Hepatocyte (in vitro differentiated cells): ENCODE measurements at regions not wholly inside any gene's neighbourhood (a gene's known extent, or its start where the extent isn't known, plus 50 kb on each side); places are given as distances from the start of the nearest gene placed in this dataset.

Experiments
- DNase-seq: peaks from one replicate; pipeline ENCODE4 v3.0.0-alpha.2; 2016; ENCODE audit warnings: low spot score
- H2AFZ ChIP-seq: fragments of 200-600 bp; sonication (generic); 2 replicates; pipeline ENCODE4 v1.6.0; 2016; ENCODE audit warnings: antibody characterized with exemption, mild to moderate bottlenecking
- H3K27ac ChIP-seq: fragments of 200-600 bp; sonication (generic); 2 replicates; pipeline ENCODE4 v1.5.1; 2016; ENCODE audit warnings: mild to moderate bottlenecking
- H3K27me3 ChIP-seq: fragments of 200-600 bp; sonication (generic); 2 replicates; pipeline ENCODE4 v1.6.1; 2016
- H3K36me3 ChIP-seq: fragments of 200-600 bp; sonication (generic); replicated peaks from 2 replicates; pipeline ENCODE4 v1.5.1; 2016; ENCODE audit warnings: low read depth; ENCODE audit not compliant: insufficient read depth
- H3K4me1 ChIP-seq: fragments of 200-600 bp; sonication (generic); 2 replicates; pipeline ENCODE4 v1.5.1; 2016; ENCODE audit warnings: mild to moderate bottlenecking, moderate library complexity; ENCODE audit not compliant: insufficient read depth
- H3K4me2 ChIP-seq: fragments of 200-600 bp; sonication (generic); 2 replicates; pipeline ENCODE4 v1.6.0; 2016
- H3K4me3 ChIP-seq: fragments of 200-600 bp; sonication (generic); 2 replicates; pipeline ENCODE4 v1.5.1; 2016; ENCODE audit warnings: mild to moderate bottlenecking
- H3K79me2 ChIP-seq: fragments of 200-600 bp; sonication (generic); 2 replicates; pipeline ENCODE4 v1.6.0; 2017; ENCODE audit warnings: mild to moderate bottlenecking
- H3K9me2 ChIP-seq: fragments of 200-600 bp; sonication (generic); replicated peaks from 2 replicates; pipeline ENCODE4 v1.6.0; 2017; ENCODE audit warnings: mild to moderate bottlenecking; ENCODE audit not compliant: insufficient read depth
- H3K9me3 ChIP-seq: fragments of 200-600 bp; sonication (generic); 2 replicates; pipeline ENCODE4 v1.5.1; 2016; ENCODE audit warnings: low read depth, mild to moderate bottlenecking
- H4K20me1 ChIP-seq: fragments of 200-600 bp; sonication (generic); 2 replicates; pipeline ENCODE4 v1.6.0; 2016; ENCODE audit warnings: mild to moderate bottlenecking; ENCODE audit not compliant: insufficient read depth, poor library complexity, severe bottlenecking
- EZH2 ChIP-seq: fragments of 200-600 bp; sonication (generic); IDR thresholded peaks from 2 replicates; pipeline ENCODE4 v1.6.1; 2016; ENCODE audit warnings: antibody characterized with exemption, mild to moderate bottlenecking, borderline replicate concordance
- EZH2phosphoT487 ChIP-seq: fragments of 200-600 bp; sonication (generic); IDR thresholded peaks from one replicate; pipeline ENCODE4 v1.6.1; 2018; ENCODE audit warnings: antibody characterized with exemption, mild to moderate bottlenecking, low read depth, moderate library complexity; ENCODE audit not compliant: unreplicated experiment, severe bottlenecking
- WGBS: methylation state at CpG from one replicate; pipeline ENCODE4 v1.1.6; 2016; ENCODE audit warnings: low lambda C conversion rate; ENCODE audit errors: missing lambda C conversion rate; 5-methylcytosine and 5-hydroxymethylcytosine counted together
- TF ChIP-seq, protein P1 (sequence below): fragments of 200-600 bp; sonication (generic); IDR thresholded peaks from 2 replicates; pipeline ENCODE4 v1.5.1; 2016; ENCODE audit warnings: antibody characterized with exemption, mild to moderate bottlenecking; ENCODE audit not compliant: poor library complexity

DNA sequence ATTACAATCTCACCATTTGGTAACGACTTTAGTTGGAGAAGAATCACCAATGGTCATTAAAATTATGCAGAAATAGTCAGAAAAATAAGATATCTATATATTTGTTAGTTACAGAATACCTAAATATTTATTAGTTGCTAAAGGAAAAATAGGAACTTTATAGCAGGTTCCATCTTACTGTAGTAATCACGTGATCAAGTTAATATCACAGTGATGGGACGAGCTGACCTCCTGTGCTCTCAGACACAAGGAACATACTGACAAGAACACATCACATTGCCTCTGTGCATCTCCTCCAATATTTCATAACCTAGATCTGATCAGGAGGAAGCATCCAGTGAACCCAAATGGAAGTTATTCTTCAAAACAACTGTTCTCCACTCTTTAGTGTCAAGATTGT, 215.3 kb downstream of the GALR1 start:
- Histone ChIP-seq H3K9me3 (no peaks in the 10 kb centered on the region), H4K20me1 (no peaks in the 10 kb centered on the region), H3K4me1 (no peaks in the 10 kb centered on the region), H3K4me2 (no peak overlapping the region), H2AFZ (no peak overlapping the region), H3K27ac (no peak overlapping the region), H3K27me3 (no peaks in the 10 kb centered on the region), H3K36me3 (no peaks in the 10 kb centered on the region), H3K79me2 (no peaks in the 10 kb centered on the region), H3K9me2 (no peaks in the 10 kb centered on the region), H3K4me3 (no peak overlapping the region)
- TF ChIP-seq EZH2phosphoT487 (no peak), EZH2 (no peak)
- TF ChIP-seq, protein P1, sequence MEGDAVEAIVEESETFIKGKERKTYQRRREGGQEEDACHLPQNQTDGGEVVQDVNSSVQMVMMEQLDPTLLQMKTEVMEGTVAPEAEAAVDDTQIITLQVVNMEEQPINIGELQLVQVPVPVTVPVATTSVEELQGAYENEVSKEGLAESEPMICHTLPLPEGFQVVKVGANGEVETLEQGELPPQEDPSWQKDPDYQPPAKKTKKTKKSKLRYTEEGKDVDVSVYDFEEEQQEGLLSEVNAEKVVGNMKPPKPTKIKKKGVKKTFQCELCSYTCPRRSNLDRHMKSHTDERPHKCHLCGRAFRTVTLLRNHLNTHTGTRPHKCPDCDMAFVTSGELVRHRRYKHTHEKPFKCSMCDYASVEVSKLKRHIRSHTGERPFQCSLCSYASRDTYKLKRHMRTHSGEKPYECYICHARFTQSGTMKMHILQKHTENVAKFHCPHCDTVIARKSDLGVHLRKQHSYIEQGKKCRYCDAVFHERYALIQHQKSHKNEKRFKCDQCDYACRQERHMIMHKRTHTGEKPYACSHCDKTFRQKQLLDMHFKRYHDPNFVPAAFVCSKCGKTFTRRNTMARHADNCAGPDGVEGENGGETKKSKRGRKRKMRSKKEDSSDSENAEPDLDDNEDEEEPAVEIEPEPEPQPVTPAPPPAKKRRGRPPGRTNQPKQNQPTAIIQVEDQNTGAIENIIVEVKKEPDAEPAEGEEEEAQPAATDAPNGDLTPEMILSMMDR, result no peak
- 85% methylated on average over 3 of the region's 3 CpGs for WGBS
- no peak for DNase-seq

DNA sequence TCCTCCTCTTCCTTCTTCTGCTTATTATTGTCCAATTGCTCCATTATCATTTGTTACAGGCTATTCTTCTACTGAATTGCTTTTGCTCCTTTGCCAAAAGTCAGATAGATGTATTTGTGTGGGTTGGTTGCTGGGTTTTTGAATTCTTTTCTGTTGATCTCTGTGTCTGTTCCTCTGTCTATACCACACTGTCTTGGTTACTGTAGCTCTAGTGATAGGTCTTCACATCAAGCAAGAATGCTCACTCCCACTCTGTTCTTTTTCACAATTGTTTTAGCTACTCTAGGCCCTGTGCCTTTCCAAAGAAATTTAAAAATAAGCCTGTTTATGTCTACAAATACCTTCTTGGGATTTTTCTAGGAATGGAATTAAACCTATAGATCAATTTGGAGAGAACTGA, 217.2 kb downstream of the GALR1 start:
- H3K27ac ChIP-seq, result no peak overlapping the region

DNA sequence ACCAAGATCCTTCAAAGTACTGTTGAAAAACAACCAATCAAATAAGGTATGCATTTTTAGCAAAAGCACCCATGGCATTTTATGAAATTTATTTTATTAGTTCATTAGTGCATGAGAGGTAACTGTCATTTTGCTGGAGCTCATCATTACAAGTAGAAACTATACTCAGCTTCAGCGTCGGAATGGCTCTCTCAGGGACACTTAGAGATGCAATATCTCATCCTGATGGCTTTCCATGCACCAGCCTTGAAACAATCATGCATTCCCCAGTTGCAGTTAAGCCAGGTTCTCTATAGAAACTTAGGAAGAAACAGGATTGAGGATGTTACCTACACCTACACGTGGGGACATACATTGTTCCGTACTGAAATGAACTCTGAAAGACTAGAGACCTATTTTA, 219.5 kb downstream of the GALR1 start:
- no peak overlapping the region for H2AFZ ChIP-seq
- TF ChIP-seq EZH2phosphoT487, result no peak
- TF ChIP-seq, protein P1, result no peak
- no peak for TF ChIP-seq EZH2
- no peaks in the 10 kb centered on the region for H3K27me3 ChIP-seq
- H3K4me1 ChIP-seq, result no peaks in the 10 kb centered on the region
- H3K4me2 ChIP-seq, result no peak overlapping the region
- no peak overlapping the region for H3K27ac ChIP-seq
- H4K20me1 ChIP-seq, result no peaks in the 10 kb centered on the region
- H3K36me3 ChIP-seq, result no peaks in the 10 kb centered on the region
- WGBS, result 97% methylated on average over 4 of the region's 4 CpGs
- H3K79me2 ChIP-seq, result no peaks in the 10 kb centered on the region
- no peaks in the 10 kb centered on the region for H3K9me2 ChIP-seq
- H3K9me3 ChIP-seq, result no peaks in the 10 kb centered on the region
- H3K4me3 ChIP-seq, result no peak overlapping the region
- no peak for DNase-seq

More for the DNA sequence above, 217.2 kb downstream of the GALR1 start:
- Histone ChIP-seq H2AFZ (no peak overlapping the region), H3K4me1 (no peaks in the 10 kb centered on the region), H3K36me3 (no peaks in the 10 kb centered on the region), H3K79me2 (no peaks in the 10 kb centered on the region), H3K9me3 (no peaks in the 10 kb centered on the region), H3K9me2 (no peaks in the 10 kb centered on the region), H3K4me2 (no peak overlapping the region), H3K27me3 (no peaks in the 10 kb centered on the region), H3K4me3 (no peak overlapping the region), H4K20me1 (no peaks in the 10 kb centered on the region)
- TF ChIP-seq EZH2 (no peak), EZH2phosphoT487 (no peak)
- TF ChIP-seq, protein P1, result no peak
- DNase-seq, result no peak
